ENCODE measurements at regions not wholly inside any gene's neighbourhood (a gene's known extent, or its start where the extent isn't known, plus 50 kb on each side); places are given as distances from the start of the nearest gene placed in this dataset.
A peak's percentile ranks its signal among the peaks of the same experiment; 100 is the strongest.

DNA sequence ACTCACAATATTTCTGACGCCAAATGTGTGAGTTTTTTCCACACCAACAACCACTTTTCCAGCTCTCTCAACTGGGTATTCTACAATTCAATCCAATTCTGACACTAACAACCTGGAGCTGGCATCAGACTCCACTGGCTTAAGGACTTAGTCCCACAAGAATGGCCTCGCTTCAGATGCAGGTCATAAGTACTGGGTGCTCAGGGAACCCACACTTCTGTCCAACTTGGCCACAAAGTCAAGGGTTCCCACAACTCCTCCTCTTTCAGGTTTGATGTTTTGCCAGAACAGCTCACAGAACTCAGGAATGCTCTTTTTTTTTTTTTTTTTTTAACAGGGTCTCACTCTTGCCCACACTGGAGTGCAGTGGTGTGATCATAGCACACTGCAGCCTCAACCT is 56.1 kb upstream of the TMC5 start:
- H3K4me1 Mint-ChIP-seq: peaks cover 15% of the 10 kb centered on the region
- no peak overlapping the region for H3K27ac Mint-ChIP-seq

DNA sequence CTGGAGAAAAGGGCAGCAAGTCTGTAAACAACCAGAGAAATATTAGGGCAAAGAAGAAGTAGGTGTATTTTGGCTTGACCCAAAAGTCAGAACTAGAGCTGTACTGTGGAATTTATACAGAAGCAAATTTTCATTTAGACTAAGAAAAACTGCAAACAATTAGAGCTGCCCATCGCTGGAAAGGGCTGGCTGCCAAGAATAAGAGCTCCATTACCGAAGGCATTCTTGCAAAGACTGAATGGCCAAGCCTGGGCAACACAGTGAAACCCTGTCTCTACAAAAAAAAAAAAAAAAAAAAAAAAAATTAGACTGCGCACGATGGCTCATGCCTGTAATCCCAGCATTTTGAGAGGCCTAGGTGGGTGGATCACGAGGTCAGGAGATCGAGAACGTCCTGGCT is 53.9 kb upstream of the TMC5 start:
- peaks cover 18% of the 10 kb centered on the region for H3K4me1 Mint-ChIP-seq
- DNase-seq (ENCODE audit: low spot score in 2 of 2, unreplicated experiment in 2 of 2): no peak
- H3K36me3 Mint-ChIP-seq: peaks cover 2% of the 10 kb centered on the region
- H3K27ac Mint-ChIP-seq: no peak overlapping the region
- peaks cover 9% of the 10 kb centered on the region for H3K9me3 Mint-ChIP-seq
- no peaks in the 10 kb centered on the region for H3K27me3 Mint-ChIP-seq (ENCODE audit: low read depth)
- no peak for TF ChIP-seq CTCF (IDR thresholded peaks at IDR 0.05; ENCODE audit: unreplicated experiment)
- H3K4me3 Mint-ChIP-seq: no peak overlapping the region

More for the DNA sequence above, 56.1 kb upstream of the TMC5 start:
- H3K36me3 Mint-ChIP-seq: no peaks in the 10 kb centered on the region
- H3K27me3 Mint-ChIP-seq (ENCODE audit: low read depth): no peaks in the 10 kb centered on the region
- DNase-seq (ENCODE audit: low spot score in 2 of 2, unreplicated experiment in 2 of 2): no peak
- TF ChIP-seq CTCF (IDR thresholded peaks at IDR 0.05; ENCODE audit: unreplicated experiment): no peak
- H3K4me3 Mint-ChIP-seq: no peak overlapping the region
- H3K9me3 Mint-ChIP-seq: no peaks in the 10 kb centered on the region

DNA sequence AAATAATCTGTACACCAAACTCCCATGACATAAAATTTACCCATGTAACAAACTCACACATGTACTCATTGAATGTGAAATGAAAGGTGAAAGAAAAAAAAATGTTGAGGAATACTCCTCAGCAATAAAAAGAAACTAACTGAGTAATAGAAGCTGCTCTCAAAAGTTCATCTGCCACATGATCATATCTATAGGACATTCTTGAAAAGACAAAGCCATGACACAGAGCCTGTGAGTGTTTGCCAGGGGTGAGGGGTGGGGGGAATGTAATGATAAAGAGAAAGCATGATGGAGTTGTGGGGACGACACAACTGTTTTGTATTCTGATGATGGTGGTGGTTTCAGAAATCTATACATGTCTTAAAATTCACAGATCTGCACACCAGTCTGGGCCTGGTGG is 52.2 kb upstream of the TMC5 start:
- peaks cover 2% of the 10 kb centered on the region for H3K36me3 Mint-ChIP-seq
- no peak overlapping the region for H3K4me3 Mint-ChIP-seq
- peaks cover 18% of the 10 kb centered on the region for H3K4me1 Mint-ChIP-seq
- no peak for DNase-seq (ENCODE audit: low spot score in 2 of 2, unreplicated experiment in 2 of 2)
- no peak overlapping the region for H3K27ac Mint-ChIP-seq
- peaks cover 9% of the 10 kb centered on the region for H3K9me3 Mint-ChIP-seq
- TF ChIP-seq CTCF (IDR thresholded peaks at IDR 0.05; ENCODE audit: unreplicated experiment): no peak
- no peaks in the 10 kb centered on the region for H3K27me3 Mint-ChIP-seq (ENCODE audit: low read depth)

DNA sequence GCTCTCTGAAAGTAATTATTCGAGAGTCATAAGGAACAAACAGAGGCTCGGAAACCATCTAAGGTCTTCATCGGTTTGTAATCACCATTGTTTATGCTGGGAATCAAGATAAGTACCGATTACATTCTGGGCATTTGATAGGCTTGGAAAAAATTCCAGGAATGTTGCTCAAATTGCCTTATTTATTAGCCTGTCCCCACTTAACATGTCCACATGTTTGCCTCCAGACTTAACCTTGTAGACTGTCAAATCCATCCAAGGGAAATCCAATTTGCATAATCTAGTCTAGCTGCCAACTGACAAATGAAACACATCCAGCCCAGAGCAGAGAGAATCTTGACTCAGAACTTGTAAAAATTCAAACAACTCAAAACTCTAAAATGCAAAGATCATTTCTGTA is 51.3 kb upstream of the TMC5 start:
- H3K27ac Mint-ChIP-seq: peak overlapping the region; percentile 34
- H3K4me1 Mint-ChIP-seq: peaks cover 18% of the 10 kb centered on the region
- no peak for DNase-seq (ENCODE audit: low spot score in 2 of 2, unreplicated experiment in 2 of 2)
- no peak for TF ChIP-seq CTCF (IDR thresholded peaks at IDR 0.05; ENCODE audit: unreplicated experiment)
- no peak overlapping the region for H3K4me3 Mint-ChIP-seq
- H3K9me3 Mint-ChIP-seq: peaks cover 9% of the 10 kb centered on the region
- H3K36me3 Mint-ChIP-seq: peaks cover 2% of the 10 kb centered on the region
- no peaks in the 10 kb centered on the region for H3K27me3 Mint-ChIP-seq (ENCODE audit: low read depth)

GRCh38 chr16:19367335-19367734 is 50.3 kb upstream of the TMC5 start:
- no peak for DNase-seq (ENCODE audit: low spot score in 2 of 2, unreplicated experiment in 2 of 2)
- H3K27ac Mint-ChIP-seq: no peak overlapping the region
- H3K9me3 Mint-ChIP-seq: peaks cover 9% of the 10 kb centered on the region
- no peak for TF ChIP-seq CTCF (IDR thresholded peaks at IDR 0.05; ENCODE audit: unreplicated experiment)
- peaks cover 18% of the 10 kb centered on the region for H3K4me1 Mint-ChIP-seq
- H3K27me3 Mint-ChIP-seq (ENCODE audit: low read depth): no peaks in the 10 kb centered on the region
- peaks cover 2% of the 10 kb centered on the region for H3K36me3 Mint-ChIP-seq
- no peak overlapping the region for H3K4me3 Mint-ChIP-seq
